Caco-2 (cell line): ENCODE measurements at regions not wholly inside any gene's neighbourhood (a gene's known extent, or its start where the extent isn't known, plus 50 kb on each side); places are given as distances from the start of the nearest gene placed in this dataset.

Experiments
- BruUV-seq: library from RNA; stranded (reverse); fragments of 400-500 nt; replicated peaks from 2 replicates; lab custom pipeline; 2021; lab: Mats Ljungman, UMichigan
- CTCF ChIA-PET: fragments of 300-600 bp; sonication (Branson Sonifier 250); formaldehyde crosslinking; loops from one replicate; lab custom pipeline; 2022; ENCODE audit warnings: antibody characterized with exemption; lab: Charles Lee
- POLR2A ChIA-PET: fragments of 300-600 bp; sonication (Branson Sonifier 250); formaldehyde crosslinking; loops from one replicate; lab custom pipeline; 2022; ENCODE audit warnings: antibody characterized with exemption; lab: Charles Lee
- DNase-seq, 2 experiments: peaks; one replicate each; pipeline versions ENCODE4 v3.0.0 to v3.0.0-alpha.2; 2020 to 2022
- H3K27me3 ChIP-seq: replicated peaks from 2 replicates; pipeline ENCODE4 v1.6.0; 2011; ENCODE audit warnings: low read length; ENCODE audit not compliant: control insufficient read depth, insufficient read depth
- H3K36me3 ChIP-seq: 2 replicates; pipeline ENCODE4 v1.5.1; 2011; ENCODE audit warnings: low read length; ENCODE audit not compliant: control insufficient read depth, insufficient read depth
- H3K4me1 ChIP-seq: fragments of 250-450 bp; sonication (Bioruptor Pico); 2 replicates; pipeline ENCODE4 v1.5.1; 2020; ENCODE audit warnings: mild to moderate bottlenecking
- H3K4me3 ChIP-seq: 2 replicates; pipeline ENCODE4 v1.5.1; 2011; ENCODE audit warnings: low read depth, mild to moderate bottlenecking, control low read depth, low read length
- H3K9me3 ChIP-seq: fragments of 250-450 bp; sonication (Bioruptor Pico); 2 replicates; pipeline ENCODE4 v1.5.1; 2020; ENCODE audit warnings: mild to moderate bottlenecking, moderate library complexity
- H3K27ac Mint-ChIP-seq: one replicate; pipeline ENCODE4 v1.8.0; 2022; ENCODE audit warnings: mixed read lengths; ENCODE audit not compliant: unreplicated experiment
- H3K27me3 Mint-ChIP-seq: one replicate; pipeline ENCODE4 v1.8.0; 2022; ENCODE audit warnings: mixed read lengths; ENCODE audit not compliant: insufficient read depth, unreplicated experiment
- H3K36me3 Mint-ChIP-seq: one replicate; pipeline ENCODE4 v1.8.0; 2022; ENCODE audit warnings: mild to moderate bottlenecking, mixed read lengths; ENCODE audit not compliant: insufficient read depth, unreplicated experiment
- H3K4me1 Mint-ChIP-seq: one replicate; pipeline ENCODE4 v1.8.0; 2022; ENCODE audit warnings: low read depth, mixed read lengths; ENCODE audit not compliant: unreplicated experiment
- H3K4me3 Mint-ChIP-seq: one replicate; pipeline ENCODE4 v1.8.0; 2022; ENCODE audit warnings: mild to moderate bottlenecking, moderate library complexity, mixed read lengths; ENCODE audit not compliant: unreplicated experiment
- H3K9me3 Mint-ChIP-seq: one replicate; pipeline ENCODE4 v1.8.0; 2022; ENCODE audit warnings: mixed read lengths; ENCODE audit not compliant: unreplicated experiment
- intact Hi-C: fragments of 100-400 bp; cut with micrococcal nuclease; formaldehyde crosslinking; loops from one replicate; pipeline ENCODE4 v1.10.0; 2022; ENCODE audit not compliant: unreplicated experiment
- TF ChIP-seq, protein P1 (sequence below), 2 experiments: fragments of 200-600 bp in 1 of 2; IDR thresholded peaks; 1 replicate in 1 of 2; 2 replicates in 1 of 2; pipeline versions ENCODE4 v1.5.1 to v1.8.0; 2011 to 2022; ENCODE audit warnings: antibody characterized with exemption in 1 of 2, control low read depth in 1 of 2, inconsistent platforms in 1 of 2, low read depth in 1 of 2, low read length in 1 of 2, mild to moderate bottlenecking in 1 of 2, moderate library complexity in 1 of 2; ENCODE audit not compliant: insufficient read depth in 1 of 2, severe bottlenecking in 1 of 2, unreplicated experiment in 1 of 2

DNA sequence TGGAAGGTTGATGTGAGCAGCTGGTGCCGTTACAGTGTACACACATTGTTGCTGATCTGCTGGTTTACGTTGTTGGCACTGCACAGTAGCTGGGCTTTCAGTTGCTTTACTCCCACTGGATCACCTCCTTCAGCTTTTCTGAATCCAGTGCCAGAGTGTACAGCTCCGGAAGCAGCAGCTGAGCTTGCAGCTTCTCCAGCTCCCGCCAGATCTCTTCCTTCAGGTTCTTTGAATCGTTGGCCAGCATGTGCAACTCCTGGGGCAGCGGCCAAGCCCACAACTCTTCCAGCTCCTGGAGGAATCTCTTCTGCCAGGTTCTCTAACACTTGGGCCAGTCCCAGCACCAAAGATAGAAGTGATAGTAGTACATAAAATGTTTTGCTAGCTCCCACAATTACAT is 149.7 kb upstream of the RRP15 start:
- POLR2A ChIA-PET = no interaction called here
- H3K36me3 ChIP-seq = no peaks in the 10 kb centered on the region
- no peaks in the 10 kb centered on the region for H3K4me1 Mint-ChIP-seq
- no peaks in the 10 kb centered on the region for H3K27me3 ChIP-seq
- intact Hi-C loops = no loop called here
- H3K27me3 Mint-ChIP-seq = no peaks in the 10 kb centered on the region
- H3K9me3 Mint-ChIP-seq = no peaks in the 10 kb centered on the region
- no peak overlapping the region for H3K4me3 Mint-ChIP-seq
- no peaks in the 10 kb centered on the region for H3K9me3 ChIP-seq
- DNase-seq = no peak
- H3K36me3 Mint-ChIP-seq = no peaks in the 10 kb centered on the region
- TF ChIP-seq, protein P1, sequence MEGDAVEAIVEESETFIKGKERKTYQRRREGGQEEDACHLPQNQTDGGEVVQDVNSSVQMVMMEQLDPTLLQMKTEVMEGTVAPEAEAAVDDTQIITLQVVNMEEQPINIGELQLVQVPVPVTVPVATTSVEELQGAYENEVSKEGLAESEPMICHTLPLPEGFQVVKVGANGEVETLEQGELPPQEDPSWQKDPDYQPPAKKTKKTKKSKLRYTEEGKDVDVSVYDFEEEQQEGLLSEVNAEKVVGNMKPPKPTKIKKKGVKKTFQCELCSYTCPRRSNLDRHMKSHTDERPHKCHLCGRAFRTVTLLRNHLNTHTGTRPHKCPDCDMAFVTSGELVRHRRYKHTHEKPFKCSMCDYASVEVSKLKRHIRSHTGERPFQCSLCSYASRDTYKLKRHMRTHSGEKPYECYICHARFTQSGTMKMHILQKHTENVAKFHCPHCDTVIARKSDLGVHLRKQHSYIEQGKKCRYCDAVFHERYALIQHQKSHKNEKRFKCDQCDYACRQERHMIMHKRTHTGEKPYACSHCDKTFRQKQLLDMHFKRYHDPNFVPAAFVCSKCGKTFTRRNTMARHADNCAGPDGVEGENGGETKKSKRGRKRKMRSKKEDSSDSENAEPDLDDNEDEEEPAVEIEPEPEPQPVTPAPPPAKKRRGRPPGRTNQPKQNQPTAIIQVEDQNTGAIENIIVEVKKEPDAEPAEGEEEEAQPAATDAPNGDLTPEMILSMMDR (IDR thresholded peaks at IDR 0.05; ENCODE audit: insufficient read depth in 1 of 2, low read depth in 1 of 2, low read length in 1 of 2, severe bottlenecking in 1 of 2, unreplicated experiment in 1 of 2) = no peak
- H3K27ac Mint-ChIP-seq = no peak overlapping the region
- no peaks in the 10 kb centered on the region for H3K4me1 ChIP-seq
- CTCF ChIA-PET = no interaction called here
- no peak overlapping the region for H3K4me3 ChIP-seq
- no TSS peak for BruUV-seq

DNA sequence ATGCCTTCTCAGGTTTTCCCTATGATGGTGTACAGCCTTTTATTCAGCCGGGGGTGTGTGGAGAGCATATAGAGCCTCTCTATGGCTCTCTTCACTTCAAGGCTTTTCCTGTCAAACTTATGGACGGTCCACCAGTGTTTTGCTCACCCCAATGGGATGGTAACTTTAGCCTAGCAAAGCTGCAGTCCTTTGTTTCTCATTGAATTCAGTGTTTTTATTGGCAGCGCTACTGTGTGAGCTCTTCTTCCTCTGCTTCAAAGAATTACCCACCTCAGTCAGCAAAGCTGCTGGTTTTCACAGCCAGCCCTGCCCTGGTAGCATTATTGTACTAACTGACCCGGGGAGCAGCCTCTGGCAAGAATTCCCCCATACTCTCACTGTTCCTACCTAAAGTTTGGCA is 145.3 kb upstream of the RRP15 start:
- no peak overlapping the region for H3K4me3 Mint-ChIP-seq
- Histone ChIP-seq H3K4me3 (no peak overlapping the region), H3K27me3 (no peaks in the 10 kb centered on the region), H3K9me3 (no peaks in the 10 kb centered on the region), H3K4me1 (no peaks in the 10 kb centered on the region), H3K36me3 (no peaks in the 10 kb centered on the region)
- POLR2A ChIA-PET = no interaction called here
- DNase-seq = no peak
- intact Hi-C loops = no loop called here
- H3K9me3 Mint-ChIP-seq = no peaks in the 10 kb centered on the region
- TF ChIP-seq, protein P1 (IDR thresholded peaks at IDR 0.05; ENCODE audit: insufficient read depth in 1 of 2, low read depth in 1 of 2, low read length in 1 of 2, severe bottlenecking in 1 of 2, unreplicated experiment in 1 of 2) = no peak
- peaks cover 7% of the 10 kb centered on the region for H3K27me3 Mint-ChIP-seq
- no peak overlapping the region for H3K27ac Mint-ChIP-seq
- BruUV-seq = no TSS peak
- no peaks in the 10 kb centered on the region for H3K4me1 Mint-ChIP-seq
- H3K36me3 Mint-ChIP-seq = no peaks in the 10 kb centered on the region
- CTCF ChIA-PET = no interaction called here

DNA sequence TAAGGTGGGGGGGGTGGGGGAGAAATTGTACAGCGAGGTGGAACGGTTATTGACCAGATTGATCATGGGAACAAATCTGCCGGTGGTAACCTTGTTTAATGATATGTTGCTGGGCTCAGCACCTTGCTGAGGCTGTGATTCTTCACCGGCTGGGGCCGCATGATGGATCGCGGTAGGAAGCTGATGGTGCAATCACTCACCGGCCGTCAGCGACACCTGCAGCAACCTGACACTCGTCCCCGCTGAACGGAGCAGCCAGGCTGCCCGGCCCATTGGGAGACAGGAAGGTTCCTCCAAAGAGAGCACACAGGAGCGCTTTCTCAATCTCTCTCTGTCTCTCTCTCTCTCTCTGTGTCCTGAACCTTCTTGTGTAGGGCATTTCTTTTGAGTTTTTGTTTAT is 128.5 kb upstream of the RRP15 start:
- Mint-ChIP-seq H3K4me1 (no peaks in the 10 kb centered on the region), H3K9me3 (no peaks in the 10 kb centered on the region), H3K36me3 (no peaks in the 10 kb centered on the region), H3K27me3 (peaks cover 22% of the 10 kb centered on the region), H3K27ac (no peak overlapping the region), H3K4me3 (no peak overlapping the region)
- no peaks in the 10 kb centered on the region for H3K36me3 ChIP-seq
- POLR2A ChIA-PET = no interaction called here
- peak; percentile 61 to 62 for DNase-seq
- CTCF ChIA-PET = no interaction called here
- no peaks in the 10 kb centered on the region for H3K4me1 ChIP-seq
- no peaks in the 10 kb centered on the region for H3K27me3 ChIP-seq
- no peaks in the 10 kb centered on the region for H3K9me3 ChIP-seq
- intact Hi-C loops = no loop called here
- H3K4me3 ChIP-seq = no peak overlapping the region
- TF ChIP-seq, protein P1 (IDR thresholded peaks at IDR 0.05; ENCODE audit: insufficient read depth in 1 of 2, low read depth in 1 of 2, low read length in 1 of 2, severe bottlenecking in 1 of 2, unreplicated experiment in 1 of 2) = no peak
- no TSS peak for BruUV-seq
